Fibroblast of mammary gland (primary cell): ENCODE measurements at regions not wholly inside any gene's neighbourhood (a gene's known extent, or its start where the extent isn't known, plus 50 kb on each side); places are given as distances from the start of the nearest gene placed in this dataset.

Experiments
- DNase-seq: peaks from one replicate; pipeline ENCODE4 v3.0.0-alpha.2; 2010; ENCODE audit warnings: low read depth
- H3K4me3 ChIP-seq: 2 replicates; pipeline ENCODE4 v1.5.1; 2011; ENCODE audit warnings: low read depth, mild to moderate bottlenecking, low read length, moderate library complexity; ENCODE audit not compliant: control insufficient read depth
- TF ChIP-seq, protein P1 (sequence below): conservative IDR thresholded peaks from 2 replicates; pipeline ENCODE4 v1.5.1; 2011; ENCODE audit warnings: low read depth, low read length, inconsistent platforms; ENCODE audit not compliant: control insufficient read depth, insufficient read depth

DNA sequence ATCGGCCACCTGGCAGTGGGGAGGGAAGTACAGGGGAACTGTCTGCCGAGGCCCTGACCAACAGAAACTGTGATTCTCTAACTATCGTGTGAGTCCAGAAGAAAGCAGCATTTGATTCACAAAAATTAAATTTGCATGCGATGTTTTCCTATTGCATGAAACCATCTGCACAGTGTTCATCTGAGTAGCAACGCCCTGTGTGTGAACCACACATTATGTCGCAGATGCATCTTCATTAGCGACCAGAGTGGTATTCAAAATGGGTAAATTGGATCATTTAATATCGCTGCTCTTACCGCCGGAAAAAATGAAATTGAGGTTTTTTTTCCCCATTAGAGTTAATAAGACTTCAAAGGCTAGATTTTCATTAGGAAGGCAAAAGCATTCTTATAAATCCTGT is 260.6 kb downstream of the ABCC12 start:
- TF ChIP-seq, protein P1, sequence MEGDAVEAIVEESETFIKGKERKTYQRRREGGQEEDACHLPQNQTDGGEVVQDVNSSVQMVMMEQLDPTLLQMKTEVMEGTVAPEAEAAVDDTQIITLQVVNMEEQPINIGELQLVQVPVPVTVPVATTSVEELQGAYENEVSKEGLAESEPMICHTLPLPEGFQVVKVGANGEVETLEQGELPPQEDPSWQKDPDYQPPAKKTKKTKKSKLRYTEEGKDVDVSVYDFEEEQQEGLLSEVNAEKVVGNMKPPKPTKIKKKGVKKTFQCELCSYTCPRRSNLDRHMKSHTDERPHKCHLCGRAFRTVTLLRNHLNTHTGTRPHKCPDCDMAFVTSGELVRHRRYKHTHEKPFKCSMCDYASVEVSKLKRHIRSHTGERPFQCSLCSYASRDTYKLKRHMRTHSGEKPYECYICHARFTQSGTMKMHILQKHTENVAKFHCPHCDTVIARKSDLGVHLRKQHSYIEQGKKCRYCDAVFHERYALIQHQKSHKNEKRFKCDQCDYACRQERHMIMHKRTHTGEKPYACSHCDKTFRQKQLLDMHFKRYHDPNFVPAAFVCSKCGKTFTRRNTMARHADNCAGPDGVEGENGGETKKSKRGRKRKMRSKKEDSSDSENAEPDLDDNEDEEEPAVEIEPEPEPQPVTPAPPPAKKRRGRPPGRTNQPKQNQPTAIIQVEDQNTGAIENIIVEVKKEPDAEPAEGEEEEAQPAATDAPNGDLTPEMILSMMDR, result no peak
- no peak overlapping the region for H3K4me3 ChIP-seq
- DNase-seq, result no peak

- TF ChIP-seq, protein P1, result no peak
- no peak for DNase-seq
- no peak overlapping the region for H3K4me3 ChIP-seq
Observed at GRCh38 chr16:47892999-47893398, 262.8 kb downstream of the ABCC12 start.

GRCh38 chr16:47888734-47889133 is 267.1 kb downstream of the ABCC12 start:
- DNase-seq, result no peak
- TF ChIP-seq, protein P1, result no peak
- no peak overlapping the region for H3K4me3 ChIP-seq

DNA sequence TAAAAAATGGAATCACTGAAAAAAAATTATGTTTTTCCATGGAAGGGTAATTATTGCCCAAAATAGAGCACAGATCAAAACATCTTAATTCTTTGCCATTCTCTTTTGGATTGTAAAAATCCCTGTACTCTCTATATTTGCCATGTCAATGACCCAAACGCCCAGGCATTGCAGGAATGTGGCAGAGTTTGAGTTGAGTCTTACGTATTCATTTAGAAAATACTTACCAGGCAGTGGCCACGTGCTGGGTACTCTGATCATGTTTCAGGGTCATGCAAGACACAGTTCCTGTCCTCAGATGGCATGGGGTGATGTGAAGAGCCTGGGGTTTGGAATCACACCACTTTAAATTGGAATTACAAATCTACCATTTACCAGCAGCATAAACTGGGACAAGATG is 267.7 kb downstream of the ABCC12 start:
- no peak for DNase-seq

DNA sequence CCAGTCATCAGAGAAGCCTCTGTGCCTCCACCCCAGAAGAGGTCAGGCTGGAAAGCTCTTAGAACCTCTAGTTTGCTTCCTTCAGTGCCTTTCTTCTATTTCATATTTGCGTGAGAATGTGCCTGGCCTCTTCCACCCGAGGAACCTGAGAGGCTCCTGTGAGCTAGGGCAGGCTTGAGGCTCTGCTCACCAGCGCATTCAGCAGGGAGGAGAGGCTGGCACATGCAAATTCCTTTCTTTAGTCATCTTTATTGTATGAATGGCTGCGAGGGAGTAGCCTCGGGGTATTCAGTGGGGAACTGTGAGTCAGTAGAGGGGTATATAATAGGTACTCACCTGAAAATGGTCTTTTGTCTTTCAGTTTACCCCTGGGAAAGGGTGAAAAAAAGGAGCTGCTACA is 268.3 kb downstream of the ABCC12 start:
- DNase-seq, result no peak
- H3K4me3 ChIP-seq, result no peak overlapping the region
- TF ChIP-seq, protein P1, result no peak

More for the DNA sequence above, 267.7 kb downstream of the ABCC12 start:
- TF ChIP-seq, protein P1, result no peak
- H3K4me3 ChIP-seq, result no peak overlapping the region

DNA sequence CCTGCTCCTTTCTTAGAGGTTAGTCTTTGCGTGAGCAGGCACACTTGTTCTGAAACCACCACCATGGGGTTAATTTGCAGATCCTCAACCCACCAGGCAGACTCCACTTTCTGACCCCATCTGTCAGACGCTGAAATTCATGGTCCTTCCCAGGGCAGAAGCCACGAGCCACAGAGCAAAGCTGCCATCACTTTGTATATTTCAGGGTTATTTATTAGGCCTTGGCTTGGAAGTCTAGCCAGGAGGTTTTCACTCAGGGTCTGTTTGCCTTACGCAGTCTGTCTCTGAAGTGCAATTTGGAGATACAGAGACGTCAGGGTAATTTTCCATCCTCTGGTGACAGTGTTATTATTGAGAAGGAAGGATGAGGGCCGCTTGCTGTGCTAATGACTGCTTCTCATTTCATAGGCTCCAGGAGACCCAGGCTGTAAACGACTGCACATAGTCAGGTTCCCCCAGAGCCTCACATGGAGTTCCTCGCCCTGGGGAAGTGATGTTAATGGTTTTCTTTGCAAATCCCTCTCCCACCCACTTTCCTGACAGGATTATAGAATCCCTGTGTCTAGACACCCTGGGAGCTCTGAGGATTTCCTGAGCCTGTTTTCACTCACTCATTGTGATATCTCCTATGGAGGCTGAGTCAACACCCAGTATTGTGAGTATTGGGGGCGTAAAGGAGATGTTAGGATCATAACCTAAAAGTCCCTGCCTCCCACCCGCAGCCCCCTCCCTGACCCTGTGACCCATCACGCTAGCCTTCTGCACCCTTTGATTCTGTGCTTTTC is 269.0 kb downstream of the ABCC12 start:
- TF ChIP-seq, protein P1, result no peak
- H3K4me3 ChIP-seq, result no peak overlapping the region
- no peak for DNase-seq
